OCI-LY1 (cell line): ENCODE measurements at regions not wholly inside any gene's neighbourhood (a gene's known extent, or its start where the extent isn't known, plus 50 kb on each side); places are given as distances from the start of the nearest gene placed in this dataset.

ENCODE experiments used
- CTCF ChIP-seq: fragments of 200-600 bp; sonication (generic), shearing (Covaris generic); IDR thresholded peaks from 2 replicates; pipeline ENCODE4 v1.5.1; 2017; ENCODE audit warnings: mild to moderate bottlenecking, antibody characterized with exemption, low read length, moderate library complexity, mixed read lengths
- EZH2 ChIP-seq: fragments of 200-600 bp; sonication (generic), shearing (Covaris generic); IDR thresholded peaks from 2 replicates; pipeline ENCODE4 v1.8.0; 2017; ENCODE audit warnings: borderline replicate concordance, mixed run types, mild to moderate bottlenecking, antibody characterized with exemption, low read length, moderate library complexity, mixed read lengths

DNA sequence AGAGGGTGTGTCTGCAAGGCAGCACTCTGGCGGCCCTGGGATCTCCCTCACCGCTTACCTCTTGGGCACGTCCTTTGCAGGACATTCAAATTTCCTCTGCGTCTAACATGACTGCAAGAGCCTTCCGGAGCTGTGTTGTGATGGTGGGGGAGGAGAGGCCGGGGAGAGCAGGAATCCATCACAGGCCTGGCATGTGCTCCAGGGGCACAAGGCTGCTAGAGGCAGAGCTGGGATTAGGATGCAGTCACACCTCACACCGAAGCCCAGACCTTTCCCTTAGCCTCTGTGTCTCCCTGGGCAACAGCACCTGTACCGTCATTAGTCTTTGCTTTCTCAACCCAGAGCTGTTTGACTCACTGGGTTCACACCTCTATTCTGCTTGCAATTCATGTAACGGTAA is 111.3 kb downstream of the CMPK2 start:
- TF ChIP-seq CTCF (no peak), EZH2 (no peak)
